ENCODE measurements at regions not wholly inside any gene's neighbourhood (a gene's known extent, or its start where the extent isn't known, plus 50 kb on each side); places are given as distances from the start of the nearest gene placed in this dataset.

DNA sequence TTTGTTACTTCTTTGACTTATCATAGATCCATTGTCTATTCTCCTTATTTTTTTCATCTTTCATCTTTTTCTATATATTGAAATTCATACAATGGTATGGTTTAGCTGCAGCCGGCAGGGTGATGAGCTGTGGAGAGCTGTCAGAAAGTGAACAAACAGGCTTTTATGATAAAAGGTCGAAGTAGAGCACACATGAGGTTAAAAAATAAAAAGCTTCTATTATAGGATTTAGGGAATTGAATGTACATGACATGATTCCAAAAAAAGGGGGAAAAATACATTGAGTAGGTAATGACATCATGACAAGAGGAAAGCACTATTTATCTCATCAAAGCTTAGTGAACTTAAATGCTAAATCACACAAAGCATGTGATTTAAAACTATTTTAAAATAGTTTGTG lies 884.8 kb downstream of the METTL15 start:
- no peaks in the 10 kb centered on the region for H3K79me2 ChIP-seq (ENCODE audit: control insufficient read depth, insufficient read depth, low read length)
- DNase-seq (ENCODE audit: low read depth, low spot score) (no peak), FAIRE-seq (no peak)
- BruUV-seq (replicated peaks): no TSS peak
- no peaks in the 10 kb centered on the region for H3K36me3 ChIP-seq (ENCODE audit: control insufficient read depth in 2 of 2, extremely low read depth in 1 of 2, insufficient read depth in 2 of 2, low read length in 2 of 2)
- CTCF ChIA-PET: interaction anchor here (0.9 to 1.8 kb wide), 2 partner anchors 11 to 463 kb away, joined by 3 to 4 read pairs; no protein-coding TSS in a partner anchor
- no peak overlapping the region for H3K4me2 ChIP-seq (ENCODE audit: insufficient read depth, low read length)
- H3K27me3 ChIP-seq (ENCODE audit: control insufficient read depth in 2 of 2, insufficient read depth in 2 of 2, low read length in 2 of 2): no peaks in the 10 kb centered on the region
- H3K9me3 ChIP-seq (replicated peaks; ENCODE audit: control insufficient read depth, insufficient read depth, low read length): no peaks in the 10 kb centered on the region
- dilution Hi-C loops (cut with MboI; ENCODE audit: extremely low pct_ligation_motif_present, low sequenced_read_pairs) (no loop called here), intact Hi-C loops (cut with micrococcal nuclease) (loop anchor here (1.0 kb wide), 1 partner anchor 9 kb away; no protein-coding TSS in a partner anchor)
- no peaks in the 10 kb centered on the region for H3K9me1 ChIP-seq (replicated peaks; ENCODE audit: control insufficient read depth, extremely low read depth, insufficient read depth, low read length)
- H4K20me1 ChIP-seq (replicated peaks; ENCODE audit: control insufficient read depth, extremely low read depth, insufficient read depth, low read length): no peaks in the 10 kb centered on the region
- no peak overlapping the region for H3K27ac ChIP-seq (ENCODE audit: insufficient read depth, low read depth, low read length)
- no peak overlapping the region for H3K4me3 ChIP-seq (replicated peaks in 1 of 3; ENCODE audit: insufficient read depth in 1 of 3, low read depth in 1 of 3, low read length in 3 of 3)
- TF ChIP-seq JUN (IDR thresholded peaks at IDR 0.05; ENCODE audit: borderline replicate concordance, insufficient read depth, insufficient read length, low read depth): no peak
- TF ChIP-seq POLR2AphosphoS5 (IDR thresholded peaks at IDR 0.05; ENCODE audit: insufficient read depth, low read depth, low read length): no peak
- TF ChIP-seq, protein P1, sequence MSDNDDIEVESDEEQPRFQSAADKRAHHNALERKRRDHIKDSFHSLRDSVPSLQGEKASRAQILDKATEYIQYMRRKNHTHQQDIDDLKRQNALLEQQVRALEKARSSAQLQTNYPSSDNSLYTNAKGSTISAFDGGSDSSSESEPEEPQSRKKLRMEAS (IDR thresholded peaks at IDR 0.05; ENCODE audit: insufficient read depth, insufficient read length): no peak
- TF ChIP-seq EZH2 (IDR thresholded peaks at IDR 0.05; ENCODE audit: borderline replicate concordance, low read depth, low read length, severe bottlenecking): no peak
- TF ChIP-seq FOS (IDR thresholded peaks at IDR 0.05; ENCODE audit: borderline replicate concordance, insufficient read depth, low read length): no peak
- TF ChIP-seq GATA2 (IDR thresholded peaks at IDR 0.05; ENCODE audit: insufficient read depth, insufficient read length, low read depth, low read length): no peak
- TF ChIP-seq, protein P2, sequence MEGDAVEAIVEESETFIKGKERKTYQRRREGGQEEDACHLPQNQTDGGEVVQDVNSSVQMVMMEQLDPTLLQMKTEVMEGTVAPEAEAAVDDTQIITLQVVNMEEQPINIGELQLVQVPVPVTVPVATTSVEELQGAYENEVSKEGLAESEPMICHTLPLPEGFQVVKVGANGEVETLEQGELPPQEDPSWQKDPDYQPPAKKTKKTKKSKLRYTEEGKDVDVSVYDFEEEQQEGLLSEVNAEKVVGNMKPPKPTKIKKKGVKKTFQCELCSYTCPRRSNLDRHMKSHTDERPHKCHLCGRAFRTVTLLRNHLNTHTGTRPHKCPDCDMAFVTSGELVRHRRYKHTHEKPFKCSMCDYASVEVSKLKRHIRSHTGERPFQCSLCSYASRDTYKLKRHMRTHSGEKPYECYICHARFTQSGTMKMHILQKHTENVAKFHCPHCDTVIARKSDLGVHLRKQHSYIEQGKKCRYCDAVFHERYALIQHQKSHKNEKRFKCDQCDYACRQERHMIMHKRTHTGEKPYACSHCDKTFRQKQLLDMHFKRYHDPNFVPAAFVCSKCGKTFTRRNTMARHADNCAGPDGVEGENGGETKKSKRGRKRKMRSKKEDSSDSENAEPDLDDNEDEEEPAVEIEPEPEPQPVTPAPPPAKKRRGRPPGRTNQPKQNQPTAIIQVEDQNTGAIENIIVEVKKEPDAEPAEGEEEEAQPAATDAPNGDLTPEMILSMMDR (IDR thresholded peaks at IDR 0.05; ENCODE audit: extremely low read depth in 1 of 2, insufficient read depth in 1 of 2, low read depth in 1 of 2, low read length in 2 of 2): no peak
- no peak for TF ChIP-seq MYC (IDR thresholded peaks at IDR 0.05; ENCODE audit: low read depth, low read length)
- TF ChIP-seq POLR2A (IDR thresholded peaks at IDR 0.05; ENCODE audit: low read depth, low read length): no peak
- no peaks in the 10 kb centered on the region for H3K4me1 ChIP-seq (ENCODE audit: control insufficient read depth, extremely low read depth, insufficient read depth, low read length)
- POLR2A ChIA-PET: no interaction called here
- H2AFZ ChIP-seq (ENCODE audit: low read depth, low read length): no peak overlapping the region
- no peak overlapping the region for H3K9ac ChIP-seq (replicated peaks; ENCODE audit: extremely low read depth, insufficient read depth, low read length)
